SK-N-SH treated with all-trans-retinoic acid at 6 μM for 48 hours (cell line): ENCODE measurements at regions not wholly inside any gene's neighbourhood (a gene's known extent, or its start where the extent isn't known, plus 50 kb on each side); places are given as distances from the start of the nearest gene placed in this dataset.
A peak's percentile ranks its signal among the peaks of the same experiment; 100 is the strongest.

ENCODE experiments used
- ATAC-seq: fragments of 200-7000 bp; cut with Tn5 transposase; 3 replicates; pipeline ENCODE4 v1.9.1; 2020; ENCODE audit warnings: mild to moderate bottlenecking, moderate library complexity
- GLIS3 ChIP-seq: fragments of 250-450 bp; sonication (Bioruptor Pico); IDR thresholded peaks from 2 replicates; pipeline ENCODE4 v1.5.0; 2020; ENCODE audit warnings: mild to moderate bottlenecking, moderate library complexity
- ISL1 ChIP-seq: fragments of 250-450 bp; sonication (Bioruptor Pico); IDR thresholded peaks from 2 replicates; pipeline ENCODE4 v2.1.2; 2022; ENCODE audit warnings: mild to moderate bottlenecking, moderate library complexity
- OSR1 ChIP-seq: fragments of 250-450 bp; sonication (Bioruptor Pico); IDR thresholded peaks from 2 replicates; pipeline ENCODE4 v1.8.0; 2022; ENCODE audit warnings: moderate library complexity, mild to moderate bottlenecking, inconsistent platforms
- POU6F1 ChIP-seq: fragments of 250-450 bp; sonication (Bioruptor Pico); IDR thresholded peaks from 2 replicates; pipeline ENCODE4 v1.8.0; 2021; ENCODE audit warnings: low read depth, mild to moderate bottlenecking, moderate library complexity, borderline replicate concordance
- PPARA ChIP-seq: fragments of 250-450 bp; sonication (Bioruptor Pico); IDR thresholded peaks from 2 replicates; pipeline ENCODE4 v1.5.0; 2020; ENCODE audit warnings: mild to moderate bottlenecking, borderline replicate concordance
- RARB ChIP-seq: fragments of 250-450 bp; sonication (Bioruptor Pico); IDR thresholded peaks from 2 replicates; pipeline ENCODE4 v1.8.0; 2021; ENCODE audit warnings: mild to moderate bottlenecking, moderate library complexity
- TCF4 ChIP-seq: fragments of 250-450 bp; sonication (Bioruptor Pico); IDR thresholded peaks from 2 replicates; pipeline ENCODE4 v1.8.0; 2021; ENCODE audit warnings: mild to moderate bottlenecking, moderate library complexity, borderline replicate concordance
- TOX ChIP-seq: fragments of 250-450 bp; sonication (Bioruptor Pico); IDR thresholded peaks from 2 replicates; pipeline ENCODE4 v1.8.0; 2021; ENCODE audit warnings: mild to moderate bottlenecking, moderate library complexity, borderline replicate concordance
- ZC3H10 ChIP-seq: fragments of 250-450 bp; sonication (Bioruptor Pico); IDR thresholded peaks from 2 replicates; pipeline ENCODE4 v1.5.1; 2021; ENCODE audit warnings: mild to moderate bottlenecking, moderate library complexity
- ZFP3 ChIP-seq: fragments of 250-450 bp; sonication (Bioruptor Pico); IDR thresholded peaks from 2 replicates; pipeline ENCODE4 v1.5.0; 2020; ENCODE audit warnings: mild to moderate bottlenecking, moderate library complexity
- ZFP30 ChIP-seq: fragments of 450-650 bp; formaldehyde crosslinking; IDR thresholded peaks from 2 replicates; pipeline ENCODE4 v1.5.0; 2022; ENCODE audit warnings: mild to moderate bottlenecking, moderate library complexity
- ZNF565 ChIP-seq: fragments of 450-650 bp; formaldehyde crosslinking; conservative IDR thresholded peaks from 2 replicates; pipeline ENCODE4 v1.5.0; 2020; ENCODE audit warnings: low read depth, mild to moderate bottlenecking, moderate library complexity
- ZNF70 ChIP-seq: fragments of 450-650 bp; formaldehyde crosslinking; IDR thresholded peaks from 2 replicates; pipeline ENCODE4 v1.5.0; 2020; ENCODE audit warnings: mild to moderate bottlenecking, moderate library complexity
- ZNF8 ChIP-seq: fragments of 450-650 bp; formaldehyde crosslinking; IDR thresholded peaks from 2 replicates; pipeline ENCODE4 v1.5.0; 2020; ENCODE audit warnings: mild to moderate bottlenecking, moderate library complexity
- TF ChIP-seq, protein P1 (sequence below): fragments of 250-450 bp; sonication (Bioruptor Pico); IDR thresholded peaks from 2 replicates; pipeline ENCODE4 v1.5.0; 2020; ENCODE audit warnings: mild to moderate bottlenecking, moderate library complexity
- TF ChIP-seq, protein P2 (sequence below): fragments of 250-450 bp; sonication (Bioruptor Pico); IDR thresholded peaks from 2 replicates; pipeline ENCODE4 v1.5.1; 2021; ENCODE audit warnings: mild to moderate bottlenecking, moderate library complexity
- TF ChIP-seq, protein P3 (sequence below): fragments of 250-450 bp; sonication (Bioruptor Pico); IDR thresholded peaks from 2 replicates; pipeline ENCODE4 v1.8.0; 2020; ENCODE audit warnings: mild to moderate bottlenecking, moderate library complexity, borderline replicate concordance

- no peak for ATAC-seq
Observed at GRCh38 chr10:6915307-6915706, 335.2 kb upstream of the PRKCQ start.

GRCh38 chr10:6912929-6913328 is 332.9 kb upstream of the PRKCQ start:
- TF ChIP-seq OSR1 (no peak), RARB (CRISPR knock-in tag) (no peak), GLIS3 (CRISPR knock-in tag) (no peak), TOX (no peak), TCF4 (CRISPR knock-in tag) (no peak), ISL1 (no peak)
- TF ChIP-seq, protein P1, sequence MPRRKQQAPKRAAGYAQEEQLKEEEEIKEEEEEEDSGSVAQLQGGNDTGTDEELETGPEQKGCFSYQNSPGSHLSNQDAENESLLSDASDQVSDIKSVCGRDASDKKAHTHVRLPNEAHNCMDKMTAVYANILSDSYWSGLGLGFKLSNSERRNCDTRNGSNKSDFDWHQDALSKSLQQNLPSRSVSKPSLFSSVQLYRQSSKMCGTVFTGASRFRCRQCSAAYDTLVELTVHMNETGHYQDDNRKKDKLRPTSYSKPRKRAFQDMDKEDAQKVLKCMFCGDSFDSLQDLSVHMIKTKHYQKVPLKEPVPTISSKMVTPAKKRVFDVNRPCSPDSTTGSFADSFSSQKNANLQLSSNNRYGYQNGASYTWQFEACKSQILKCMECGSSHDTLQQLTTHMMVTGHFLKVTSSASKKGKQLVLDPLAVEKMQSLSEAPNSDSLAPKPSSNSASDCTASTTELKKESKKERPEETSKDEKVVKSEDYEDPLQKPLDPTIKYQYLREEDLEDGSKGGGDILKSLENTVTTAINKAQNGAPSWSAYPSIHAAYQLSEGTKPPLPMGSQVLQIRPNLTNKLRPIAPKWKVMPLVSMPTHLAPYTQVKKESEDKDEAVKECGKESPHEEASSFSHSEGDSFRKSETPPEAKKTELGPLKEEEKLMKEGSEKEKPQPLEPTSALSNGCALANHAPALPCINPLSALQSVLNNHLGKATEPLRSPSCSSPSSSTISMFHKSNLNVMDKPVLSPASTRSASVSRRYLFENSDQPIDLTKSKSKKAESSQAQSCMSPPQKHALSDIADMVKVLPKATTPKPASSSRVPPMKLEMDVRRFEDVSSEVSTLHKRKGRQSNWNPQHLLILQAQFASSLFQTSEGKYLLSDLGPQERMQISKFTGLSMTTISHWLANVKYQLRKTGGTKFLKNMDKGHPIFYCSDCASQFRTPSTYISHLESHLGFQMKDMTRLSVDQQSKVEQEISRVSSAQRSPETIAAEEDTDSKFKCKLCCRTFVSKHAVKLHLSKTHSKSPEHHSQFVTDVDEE: no peak
- TF ChIP-seq, protein P2, sequence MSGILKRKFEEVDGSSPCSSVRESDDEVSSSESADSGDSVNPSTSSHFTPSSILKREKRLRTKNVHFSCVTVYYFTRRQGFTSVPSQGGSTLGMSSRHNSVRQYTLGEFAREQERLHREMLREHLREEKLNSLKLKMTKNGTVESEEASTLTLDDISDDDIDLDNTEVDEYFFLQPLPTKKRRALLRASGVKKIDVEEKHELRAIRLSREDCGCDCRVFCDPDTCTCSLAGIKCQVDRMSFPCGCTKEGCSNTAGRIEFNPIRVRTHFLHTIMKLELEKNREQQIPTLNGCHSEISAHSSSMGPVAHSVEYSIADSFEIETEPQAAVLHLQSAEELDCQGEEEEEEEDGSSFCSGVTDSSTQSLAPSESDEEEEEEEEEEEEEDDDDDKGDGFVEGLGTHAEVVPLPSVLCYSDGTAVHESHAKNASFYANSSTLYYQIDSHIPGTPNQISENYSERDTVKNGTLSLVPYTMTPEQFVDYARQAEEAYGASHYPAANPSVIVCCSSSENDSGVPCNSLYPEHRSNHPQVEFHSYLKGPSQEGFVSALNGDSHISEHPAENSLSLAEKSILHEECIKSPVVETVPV: no peak
- TF ChIP-seq, protein P3, sequence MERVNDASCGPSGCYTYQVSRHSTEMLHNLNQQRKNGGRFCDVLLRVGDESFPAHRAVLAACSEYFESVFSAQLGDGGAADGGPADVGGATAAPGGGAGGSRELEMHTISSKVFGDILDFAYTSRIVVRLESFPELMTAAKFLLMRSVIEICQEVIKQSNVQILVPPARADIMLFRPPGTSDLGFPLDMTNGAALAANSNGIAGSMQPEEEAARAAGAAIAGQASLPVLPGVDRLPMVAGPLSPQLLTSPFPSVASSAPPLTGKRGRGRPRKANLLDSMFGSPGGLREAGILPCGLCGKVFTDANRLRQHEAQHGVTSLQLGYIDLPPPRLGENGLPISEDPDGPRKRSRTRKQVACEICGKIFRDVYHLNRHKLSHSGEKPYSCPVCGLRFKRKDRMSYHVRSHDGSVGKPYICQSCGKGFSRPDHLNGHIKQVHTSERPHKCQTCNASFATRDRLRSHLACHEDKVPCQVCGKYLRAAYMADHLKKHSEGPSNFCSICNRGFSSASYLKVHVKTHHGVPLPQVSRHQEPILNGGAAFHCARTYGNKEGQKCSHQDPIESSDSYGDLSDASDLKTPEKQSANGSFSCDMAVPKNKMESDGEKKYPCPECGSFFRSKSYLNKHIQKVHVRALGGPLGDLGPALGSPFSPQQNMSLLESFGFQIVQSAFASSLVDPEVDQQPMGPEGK (CRISPR knock-in tag): no peak
- ATAC-seq: no peak

More at GRCh38 chr10:6915307-6915706, 335.2 kb upstream of the PRKCQ start:
- TF ChIP-seq OSR1: no peak

DNA sequence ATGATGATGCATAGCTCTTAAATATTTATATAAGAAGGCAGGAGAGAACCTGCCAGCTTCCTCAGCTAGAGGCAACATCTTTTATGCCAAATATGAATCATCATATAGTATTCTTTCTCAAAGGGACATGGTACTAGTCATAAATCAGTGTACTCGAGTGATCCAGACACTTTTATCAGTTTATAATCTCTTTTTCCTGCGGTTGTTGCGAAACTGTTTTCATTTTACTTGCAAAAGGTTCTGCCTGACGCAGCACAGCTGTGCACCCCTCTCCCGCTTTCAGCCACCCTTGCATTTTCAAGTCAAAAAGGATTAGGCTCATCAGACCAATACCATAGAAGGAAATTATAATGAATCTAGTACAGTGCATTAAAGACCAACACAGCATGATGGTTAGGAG is 332.3 kb upstream of the PRKCQ start:
- TF ChIP-seq ZFP3 (CRISPR knock-in tag): no peak
- TF ChIP-seq, protein P3 (CRISPR knock-in tag): no peak
- peak; percentile 70 for TF ChIP-seq ISL1
- TF ChIP-seq, all 23 proteins: peak for 1
- no peak; the same call in 2 of the 3 replicates for ATAC-seq

- ATAC-seq: no peak
- TF ChIP-seq ZC3H10 (no peak), PPARA (CRISPR knock-in tag) (no peak), RARB (CRISPR knock-in tag) (no peak), ZFP30 (CRISPR knock-in tag) (no peak), ZFP3 (CRISPR knock-in tag) (no peak), ZNF8 (CRISPR knock-in tag) (no peak)
- TF ChIP-seq, protein P3 (CRISPR knock-in tag): no peak
Observed at GRCh38 chr10:6912021-6912420, 331.9 kb upstream of the PRKCQ start.

DNA sequence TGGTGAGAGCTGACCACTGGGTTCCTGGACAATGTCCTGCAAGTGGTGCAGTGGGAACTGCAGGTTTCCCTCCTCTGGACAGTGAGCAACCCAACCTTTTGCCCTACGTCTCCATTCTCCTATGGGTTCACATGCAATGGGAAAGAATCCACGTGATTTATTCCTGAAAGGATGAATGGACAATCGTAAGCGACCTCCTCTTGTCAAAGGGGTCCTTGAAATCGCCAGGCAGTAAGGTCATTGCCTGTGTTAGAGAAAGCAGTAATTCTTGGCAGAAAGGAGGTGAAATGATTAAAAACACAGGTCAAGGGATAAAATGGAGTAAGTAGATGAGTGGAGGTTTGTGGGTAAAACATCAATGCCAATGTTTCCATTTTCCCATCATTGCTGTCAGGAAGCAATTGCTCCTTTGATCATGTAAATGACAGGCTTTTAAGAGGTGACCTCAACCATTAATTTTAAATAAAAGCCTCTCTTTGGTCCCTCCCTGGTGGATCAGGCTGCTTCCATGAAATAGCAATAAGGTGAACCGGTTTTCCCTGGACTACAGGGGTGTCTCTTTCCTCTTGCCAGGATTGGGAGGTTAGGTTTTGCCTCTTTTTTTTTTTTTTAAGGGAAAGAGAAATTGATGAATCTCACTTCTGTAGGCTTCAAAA is 330.0 kb upstream of the PRKCQ start:
- TF ChIP-seq PPARA (CRISPR knock-in tag) (no peak), OSR1 (no peak), ZC3H10 (no peak), ZNF70 (CRISPR knock-in tag) (no peak), POU6F1 (no peak), TCF4 (CRISPR knock-in tag) (no peak), ZNF565 (CRISPR knock-in tag) (no peak), ISL1 (no peak), ZFP30 (CRISPR knock-in tag) (no peak)
- TF ChIP-seq, protein P1: no peak
- no peak for ATAC-seq
